AG10803 (cell line): ENCODE measurements at regions not wholly inside any gene's neighbourhood (a gene's known extent, or its start where the extent isn't known, plus 50 kb on each side); places are given as distances from the start of the nearest gene placed in this dataset.

Source experiments
- DNase-seq: peaks from one replicate; pipeline ENCODE4 v3.0.0; 2010; ENCODE audit warnings: low read depth
- H3K4me3 ChIP-seq: 2 replicates; pipeline ENCODE4 v1.5.1; 2011; ENCODE audit warnings: mild to moderate bottlenecking, low read length, control low read depth
- TF ChIP-seq, protein P1 (sequence below): conservative IDR thresholded peaks from 2 replicates; pipeline ENCODE4 v1.5.1; 2011; ENCODE audit warnings: mild to moderate bottlenecking, low read length, control low read depth, inconsistent platforms

DNA sequence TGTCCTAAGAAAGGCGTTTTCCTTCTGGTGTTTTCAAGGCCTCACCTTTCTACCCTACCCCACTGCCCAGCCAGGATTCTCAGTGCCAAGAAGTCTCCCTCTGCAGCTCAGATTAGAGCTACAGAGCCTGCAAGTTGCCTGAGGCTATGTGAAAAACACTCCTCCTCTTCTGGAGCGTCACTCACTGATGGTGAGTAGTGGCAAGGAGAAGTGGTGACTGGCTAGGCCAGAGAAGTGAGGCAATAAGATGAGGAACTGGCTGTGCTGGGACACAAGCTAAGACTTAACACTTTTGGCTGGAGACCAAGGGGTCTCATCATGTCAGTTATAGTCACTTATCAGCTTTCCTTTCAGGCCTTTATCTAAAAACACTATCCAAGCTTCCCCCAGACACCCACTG, 86.7 kb upstream of the PRKAR2B start:
- DNase-seq, result no peak
- H3K4me3 ChIP-seq, result no peak overlapping the region
- TF ChIP-seq, protein P1, sequence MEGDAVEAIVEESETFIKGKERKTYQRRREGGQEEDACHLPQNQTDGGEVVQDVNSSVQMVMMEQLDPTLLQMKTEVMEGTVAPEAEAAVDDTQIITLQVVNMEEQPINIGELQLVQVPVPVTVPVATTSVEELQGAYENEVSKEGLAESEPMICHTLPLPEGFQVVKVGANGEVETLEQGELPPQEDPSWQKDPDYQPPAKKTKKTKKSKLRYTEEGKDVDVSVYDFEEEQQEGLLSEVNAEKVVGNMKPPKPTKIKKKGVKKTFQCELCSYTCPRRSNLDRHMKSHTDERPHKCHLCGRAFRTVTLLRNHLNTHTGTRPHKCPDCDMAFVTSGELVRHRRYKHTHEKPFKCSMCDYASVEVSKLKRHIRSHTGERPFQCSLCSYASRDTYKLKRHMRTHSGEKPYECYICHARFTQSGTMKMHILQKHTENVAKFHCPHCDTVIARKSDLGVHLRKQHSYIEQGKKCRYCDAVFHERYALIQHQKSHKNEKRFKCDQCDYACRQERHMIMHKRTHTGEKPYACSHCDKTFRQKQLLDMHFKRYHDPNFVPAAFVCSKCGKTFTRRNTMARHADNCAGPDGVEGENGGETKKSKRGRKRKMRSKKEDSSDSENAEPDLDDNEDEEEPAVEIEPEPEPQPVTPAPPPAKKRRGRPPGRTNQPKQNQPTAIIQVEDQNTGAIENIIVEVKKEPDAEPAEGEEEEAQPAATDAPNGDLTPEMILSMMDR, result no peak

DNA sequence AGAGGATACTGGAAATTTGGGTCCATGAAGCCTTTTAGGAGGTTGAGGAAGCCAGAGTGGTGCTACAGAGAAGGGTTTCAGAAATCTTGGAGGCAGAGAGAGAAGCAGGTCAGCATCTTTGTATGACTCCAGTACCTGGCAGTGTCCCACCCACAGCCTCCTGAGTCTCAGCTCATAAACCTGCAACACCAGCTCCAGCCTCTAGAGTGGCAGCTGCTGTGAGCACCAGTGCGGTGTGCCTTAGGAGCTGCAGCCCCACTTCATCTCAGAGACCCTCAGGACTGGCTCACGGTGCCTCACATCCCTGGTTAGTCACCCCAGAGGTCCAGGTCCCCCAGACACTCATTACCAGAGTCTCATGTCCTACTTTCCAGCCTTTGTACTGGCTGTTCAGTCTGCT, 84.8 kb upstream of the PRKAR2B start:
- TF ChIP-seq, protein P1, result peak; percentile 18; the same call in 1 of the 2 replicates
- DNase-seq, result no peak

DNA sequence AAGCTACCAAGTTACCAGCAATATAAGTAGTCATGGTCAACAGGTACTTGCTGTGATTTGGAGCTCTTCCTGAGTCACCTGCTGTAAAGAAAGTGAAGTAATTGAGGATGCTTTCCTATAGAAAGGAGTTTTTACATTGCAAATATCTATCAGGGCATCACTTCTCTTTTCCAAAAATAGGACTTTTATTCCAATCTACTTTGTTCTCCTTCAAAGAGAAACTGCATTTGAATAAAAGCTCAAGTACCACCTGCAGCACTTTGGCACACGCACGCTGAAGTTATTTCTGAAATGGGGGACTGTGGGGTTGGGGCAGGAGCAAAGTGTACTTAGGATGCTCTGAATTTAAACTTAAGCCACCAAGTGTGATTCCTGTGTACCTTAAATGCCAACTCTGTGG, 81.8 kb upstream of the PRKAR2B start:
- no peak overlapping the region for H3K4me3 ChIP-seq
- DNase-seq, result no peak
- TF ChIP-seq, protein P1, result no peak

More for the DNA sequence above, 84.8 kb upstream of the PRKAR2B start:
- H3K4me3 ChIP-seq, result no peak overlapping the region

DNA sequence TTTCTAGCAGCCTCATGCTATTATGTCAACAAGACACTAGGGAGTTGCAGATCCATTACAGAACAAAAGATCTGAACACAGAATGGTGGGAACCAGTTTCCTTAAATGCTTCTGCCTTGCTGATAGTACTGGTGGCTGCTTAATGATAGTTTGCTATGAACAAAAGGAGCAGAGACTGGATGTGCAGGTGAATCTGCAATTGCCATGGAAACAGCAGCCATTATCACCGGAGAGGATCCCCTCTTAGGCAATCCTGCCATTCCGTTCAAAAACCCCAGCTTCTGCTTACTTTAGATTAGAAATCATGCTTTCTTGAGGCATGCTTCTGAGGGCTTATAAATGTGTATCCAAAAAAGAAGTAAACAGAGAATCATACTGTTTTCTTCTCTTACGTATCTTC, 80.0 kb upstream of the PRKAR2B start:
- no peak overlapping the region for H3K4me3 ChIP-seq
- TF ChIP-seq, protein P1, result no peak
- no peak for DNase-seq

DNA sequence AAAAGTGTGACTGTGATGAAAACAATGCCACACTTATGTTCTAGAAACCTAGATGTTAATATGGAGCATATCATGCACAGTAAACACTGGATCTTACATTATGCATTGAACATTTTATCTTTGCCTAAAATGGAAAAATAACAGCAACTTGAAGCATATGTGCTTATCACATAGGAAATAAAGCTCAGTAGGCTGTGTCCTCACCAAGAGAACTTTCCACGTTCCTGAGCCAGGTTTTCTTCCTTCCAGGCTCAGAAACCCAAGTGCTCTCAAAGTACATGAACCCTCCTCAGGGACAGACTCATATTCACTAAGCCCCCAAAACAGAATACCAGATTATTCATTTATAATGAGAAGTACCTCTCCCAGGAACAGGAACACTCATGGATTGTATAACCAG, 79.4 kb upstream of the PRKAR2B start:
- TF ChIP-seq, protein P1, result no peak
- no peak overlapping the region for H3K4me3 ChIP-seq

DNA sequence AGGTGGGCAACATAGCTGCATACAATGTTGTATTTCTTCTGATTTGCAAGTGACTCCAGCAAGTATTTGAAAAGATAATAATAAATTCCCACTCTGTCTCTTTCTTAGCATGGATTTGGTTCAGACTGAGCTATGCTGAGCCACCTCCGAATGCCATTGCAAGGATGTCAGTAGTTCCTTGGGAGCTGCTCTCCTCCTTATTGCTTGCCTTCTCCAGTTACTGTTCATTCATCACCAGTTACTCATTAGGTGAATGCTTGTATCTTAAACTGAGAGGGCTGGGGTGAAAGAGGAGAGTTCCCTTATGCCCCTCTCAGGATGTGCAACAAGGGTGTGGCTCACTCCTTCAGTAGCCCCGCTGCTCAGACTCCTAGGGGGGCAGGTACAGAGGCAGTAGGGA, 78.4 kb upstream of the PRKAR2B start:
- no peak for DNase-seq
- TF ChIP-seq, protein P1, result no peak
- no peak overlapping the region for H3K4me3 ChIP-seq

More for the DNA sequence above, 79.4 kb upstream of the PRKAR2B start:
- DNase-seq, result no peak

DNA sequence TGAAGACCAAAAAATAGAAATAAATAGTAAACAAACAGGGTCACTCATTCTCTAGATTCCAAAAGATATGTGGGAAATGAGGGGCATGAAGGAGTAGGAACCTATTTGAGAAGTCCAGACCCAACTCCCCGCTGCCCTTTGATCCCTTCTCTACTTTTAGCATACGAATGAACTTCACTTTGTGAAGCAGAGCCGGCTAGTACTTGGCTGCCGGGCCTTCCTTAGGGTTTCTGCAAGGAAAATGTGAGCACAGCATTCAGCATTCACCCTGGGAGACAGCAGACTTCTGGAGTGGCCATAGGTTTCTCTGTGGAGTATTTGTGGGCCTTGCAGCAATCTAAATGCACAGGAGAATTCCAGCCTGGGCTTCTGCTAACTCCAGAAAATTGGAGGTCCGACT, 76.3 kb upstream of the PRKAR2B start:
- H3K4me3 ChIP-seq, result no peak overlapping the region
- TF ChIP-seq, protein P1, result no peak
- no peak for DNase-seq
